DMS79 (cell line): ENCODE measurements at regions not wholly inside any gene's neighbourhood (a gene's known extent, or its start where the extent isn't known, plus 50 kb on each side); places are given as distances from the start of the nearest gene placed in this dataset.

ENCODE experiments used
- DNase-seq: peaks from one replicate; lab custom pipeline; 2025; lab: John Stamatoyannopoulos, UW

DNA sequence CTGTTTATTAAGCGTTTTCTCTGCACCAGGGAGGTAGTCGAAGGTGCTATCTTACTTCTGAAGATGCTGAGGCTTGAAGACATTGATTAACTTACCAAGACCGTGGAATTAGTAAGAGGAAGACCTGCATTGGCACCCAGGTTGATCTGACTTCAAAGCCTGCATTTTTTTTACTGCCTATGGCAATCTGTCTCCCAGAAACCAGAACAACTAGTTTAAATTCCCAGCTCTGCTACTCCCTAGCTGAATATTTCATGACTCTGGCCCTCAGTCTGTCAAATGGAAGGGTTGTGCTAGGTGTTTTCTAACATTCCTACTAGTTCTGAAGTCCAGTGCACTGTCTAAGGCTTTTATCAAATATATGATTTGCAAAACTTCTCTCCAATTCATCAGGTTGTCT is 52.0 kb upstream of the GRAMD1B start:
- no peak for DNase-seq

DNA sequence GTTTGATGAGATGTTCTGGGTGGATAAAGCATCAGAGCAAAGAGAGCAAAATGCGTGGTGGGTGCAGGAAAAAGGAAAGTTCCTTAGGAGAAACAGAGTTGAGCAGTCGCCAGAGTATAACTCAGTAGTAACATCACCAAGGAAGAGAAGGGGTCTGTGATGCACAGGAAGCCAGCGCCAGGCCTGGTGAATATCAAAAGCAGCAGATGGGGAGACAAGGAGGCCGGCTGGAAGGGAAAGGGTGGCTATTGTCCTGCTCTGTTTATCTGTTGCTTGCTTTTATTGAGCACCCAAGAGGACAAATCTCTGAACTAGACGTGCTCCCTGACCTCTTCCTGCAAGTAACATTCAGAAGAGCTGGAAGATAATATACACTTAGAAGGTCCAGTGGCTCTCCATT is 52.7 kb upstream of the GRAMD1B start:
- DNase-seq = no peak

DNA sequence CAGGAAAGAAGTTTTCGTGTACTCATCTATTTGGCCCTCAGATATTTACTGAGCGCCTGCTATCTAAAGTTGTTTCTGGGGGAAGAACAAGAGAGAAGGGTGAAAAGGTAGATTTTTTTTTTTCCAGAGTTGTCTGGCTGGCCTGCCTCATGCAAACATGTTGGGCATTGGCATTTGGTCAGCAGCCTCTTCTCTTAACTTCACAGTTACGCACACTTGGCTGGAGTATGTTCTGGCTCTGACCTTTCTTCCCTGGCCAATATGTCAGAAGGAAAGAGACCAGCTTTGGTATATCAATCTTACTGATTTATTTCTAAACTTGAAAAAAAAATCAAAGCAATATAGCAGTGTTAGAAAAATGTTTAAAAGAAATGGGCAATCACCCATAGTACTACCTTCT is 54.2 kb upstream of the GRAMD1B start:
- no peak for DNase-seq

DNA sequence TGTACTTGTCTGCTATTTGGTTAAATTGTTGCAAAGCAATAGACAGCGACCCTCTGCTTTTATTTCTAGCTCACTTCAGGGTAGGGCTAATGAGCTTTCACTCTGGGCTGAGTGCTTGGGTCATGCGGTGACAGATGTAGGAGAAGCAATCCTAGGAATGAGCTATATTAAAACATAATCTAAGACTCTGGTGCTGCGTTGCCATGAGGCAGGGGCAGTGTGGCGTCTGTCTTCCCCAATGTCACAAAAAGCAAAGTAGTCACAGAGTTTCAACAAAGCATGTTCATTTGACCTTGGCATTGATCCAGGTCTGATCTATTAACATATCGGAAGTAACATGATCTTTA is 55.5 kb upstream of the GRAMD1B start:
- no peak for DNase-seq

DNA sequence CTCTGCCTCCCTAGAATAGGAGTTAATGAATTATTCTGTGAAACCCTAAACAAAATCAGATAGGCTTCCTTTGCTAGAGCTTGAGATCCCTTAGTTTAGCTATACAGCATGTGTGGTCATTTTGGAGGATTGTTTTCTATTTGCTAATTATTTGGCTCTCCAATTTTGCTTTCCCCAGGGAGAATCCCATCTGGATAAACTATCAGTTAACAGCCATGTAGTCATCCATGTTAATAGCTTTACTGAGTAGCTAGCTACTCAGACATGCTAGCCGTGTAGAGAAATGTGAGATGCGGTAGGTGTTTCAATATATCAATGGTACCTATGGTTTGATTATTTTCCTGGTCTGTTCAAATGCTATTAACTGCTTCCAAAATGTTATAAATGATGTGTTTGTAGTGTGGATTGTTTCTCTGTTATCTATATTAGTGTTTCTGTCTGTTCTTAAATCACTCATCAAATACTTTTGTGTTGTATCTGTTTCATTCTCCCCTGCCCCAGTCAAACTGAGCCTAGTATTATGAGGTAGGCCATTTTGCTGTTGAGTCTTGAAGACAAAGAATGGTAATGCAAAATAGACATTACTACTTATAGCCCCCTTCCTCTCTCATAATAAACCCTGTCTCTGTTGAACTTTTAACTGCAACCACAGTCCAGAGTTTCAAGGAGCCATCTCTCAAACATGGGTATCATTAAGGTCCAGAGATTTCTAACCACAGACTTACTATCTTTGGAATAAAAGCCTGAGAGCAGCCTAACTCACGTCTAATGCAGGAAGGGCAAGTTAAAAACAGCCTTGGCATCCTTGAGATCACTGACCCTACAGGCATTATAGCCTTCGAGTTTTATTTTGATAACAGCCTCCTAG is 56.1 kb upstream of the GRAMD1B start:
- DNase-seq = no peak

DNA sequence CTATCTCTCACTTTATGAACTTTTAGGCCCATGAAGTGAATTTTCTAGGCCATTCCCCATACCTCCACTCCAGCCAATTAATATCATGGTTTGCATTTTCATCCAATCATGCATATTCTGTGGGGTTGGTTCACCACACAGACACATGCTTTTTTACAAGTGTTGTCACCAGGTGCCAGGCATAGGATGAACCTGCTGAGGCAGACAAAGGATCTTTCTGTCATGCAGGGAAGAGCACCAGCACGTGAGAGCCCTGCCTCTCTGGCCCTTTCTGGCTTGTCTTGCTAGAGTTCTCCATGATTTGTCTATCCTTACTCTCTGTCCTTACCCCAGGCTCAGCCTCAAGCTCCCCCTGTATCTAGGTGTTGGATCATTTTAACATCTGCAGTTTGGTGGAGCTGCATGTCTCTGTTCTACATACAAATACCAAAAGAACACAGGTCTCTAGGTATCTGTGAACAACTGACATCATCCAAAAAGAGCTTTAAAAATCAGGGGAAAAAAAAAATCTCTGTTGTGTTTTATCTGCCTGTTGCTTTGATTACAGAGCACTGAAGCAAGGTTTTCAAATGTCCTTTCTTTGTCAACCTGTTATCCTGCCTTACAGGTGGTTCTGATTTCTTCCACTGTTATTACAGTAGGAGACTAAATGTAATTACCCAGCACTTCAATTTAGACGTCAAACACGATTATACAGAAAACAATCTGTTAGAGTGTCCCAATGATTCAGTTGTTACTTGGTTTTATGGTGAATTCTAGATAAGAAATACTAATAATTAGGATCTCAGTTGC is 58.4 kb upstream of the GRAMD1B start:
- no peak for DNase-seq

DNA sequence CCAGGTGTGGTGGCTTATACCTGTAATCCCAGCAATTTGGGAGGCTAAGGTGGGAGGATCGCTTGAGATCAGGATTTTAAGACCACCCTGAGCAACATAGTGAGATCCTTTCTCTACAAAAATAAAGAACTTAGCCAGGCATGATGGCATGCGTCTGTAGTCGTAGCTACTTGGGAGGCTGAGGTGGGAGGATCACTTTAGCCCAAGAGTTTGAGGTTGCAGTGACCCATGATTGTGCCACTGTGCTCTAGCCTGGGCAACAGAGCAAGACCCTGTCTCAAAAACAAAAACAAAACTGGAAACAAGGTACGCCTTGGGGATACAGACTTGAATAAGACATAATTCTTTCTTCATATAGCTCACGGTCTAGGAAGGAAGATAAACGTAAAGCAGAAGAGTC is 63.1 kb upstream of the GRAMD1B start:
- no peak for DNase-seq

DNA sequence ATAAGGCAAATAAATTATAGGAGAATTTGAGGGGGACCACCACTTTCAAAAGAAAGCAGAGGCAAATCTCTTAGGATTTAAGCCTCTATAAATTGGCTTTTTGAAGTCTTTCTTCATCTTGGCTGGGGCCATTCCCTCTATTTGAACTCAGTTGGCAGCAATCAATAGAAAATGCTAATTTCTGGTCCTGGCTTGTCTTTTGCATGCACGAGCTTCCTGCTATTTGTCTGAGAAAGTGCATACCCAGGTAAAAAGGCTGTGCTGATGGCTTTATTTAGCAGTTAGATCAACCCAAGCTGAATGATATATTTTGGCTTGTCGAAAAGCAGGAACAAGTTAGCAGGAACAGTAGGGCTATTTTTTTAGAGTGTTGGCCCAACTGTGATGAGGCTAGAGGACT is 64.1 kb upstream of the GRAMD1B start:
- no peak for DNase-seq

DNA sequence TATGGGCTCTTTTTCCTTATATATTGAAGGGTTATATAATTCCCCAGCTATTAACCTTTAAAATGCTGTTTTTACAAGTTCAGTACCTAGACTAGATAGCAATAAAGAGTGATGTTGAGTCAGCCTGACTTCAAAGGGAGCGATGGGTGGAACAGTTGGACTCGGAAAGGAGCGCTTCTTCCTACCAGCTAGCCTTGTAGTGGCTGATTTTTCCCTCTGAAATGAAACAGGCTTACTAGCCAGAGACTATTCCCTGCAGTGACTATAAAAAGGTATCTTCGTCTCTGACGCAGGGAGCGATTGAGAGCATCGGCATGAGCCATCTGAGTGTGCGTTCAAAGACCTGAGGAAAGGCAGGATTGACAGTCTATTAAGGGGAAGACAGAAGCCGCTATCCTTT is 66.0 kb upstream of the GRAMD1B start:
- no peak for DNase-seq

DNA sequence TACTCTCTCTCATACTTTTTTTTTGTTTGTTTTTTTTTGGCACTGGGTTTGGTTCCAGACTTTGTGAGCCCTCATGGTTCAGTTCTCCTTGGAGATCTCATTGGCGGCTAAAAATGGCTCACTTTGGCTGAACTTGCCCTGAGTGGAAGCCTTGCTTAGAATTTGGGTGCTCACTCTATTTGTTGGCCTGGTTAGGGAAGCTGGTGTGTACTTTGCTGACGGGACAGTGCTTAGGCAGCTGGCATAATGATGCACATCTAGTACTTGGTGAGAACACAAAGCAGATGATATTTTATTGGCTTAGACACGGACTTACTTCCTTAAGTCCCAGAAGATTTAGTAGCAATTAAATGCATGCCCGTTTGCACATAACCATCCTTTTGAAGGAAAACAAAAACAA is 66.5 kb upstream of the GRAMD1B start:
- peak; percentile 85 for DNase-seq

DNA sequence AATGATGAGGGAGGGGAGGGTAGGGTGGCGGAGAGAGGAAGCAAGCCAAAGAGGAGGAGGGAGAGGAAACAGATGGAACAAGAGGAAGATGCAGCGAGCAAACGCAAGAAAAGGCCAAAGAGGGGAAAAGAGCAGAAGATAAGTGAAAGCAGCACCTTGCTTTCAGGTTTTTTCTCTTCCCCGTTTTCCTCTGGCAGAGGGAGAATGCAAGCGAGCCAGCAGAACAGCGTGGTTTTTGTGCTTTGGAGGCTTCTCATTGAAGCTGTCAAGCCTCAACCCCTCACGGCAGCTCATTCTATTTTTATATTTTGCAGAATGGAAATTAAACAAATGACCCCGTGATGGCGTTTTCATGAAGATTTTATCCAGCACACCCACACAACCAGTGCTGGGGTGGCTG is 67.1 kb upstream of the GRAMD1B start:
- no peak for DNase-seq

DNA sequence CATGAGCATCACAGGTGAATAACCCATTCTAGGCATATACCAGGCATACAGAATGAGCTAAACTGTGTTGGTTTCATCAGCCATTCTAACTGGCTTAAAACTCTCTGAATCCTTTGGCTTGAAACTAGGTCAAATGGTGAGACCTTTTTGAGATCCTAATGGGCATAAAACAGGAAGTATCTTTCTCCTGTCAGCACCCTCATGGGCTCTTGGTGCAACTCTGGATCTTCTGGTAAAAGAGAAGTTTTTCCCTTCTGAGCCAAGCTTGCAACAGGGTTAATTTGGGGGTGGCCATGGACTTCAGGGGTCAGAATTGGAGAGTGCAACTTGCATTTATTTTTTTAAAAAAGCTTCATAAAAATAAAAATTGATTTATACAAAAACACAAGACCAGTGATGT is 67.9 kb upstream of the GRAMD1B start:
- DNase-seq = no peak

DNA sequence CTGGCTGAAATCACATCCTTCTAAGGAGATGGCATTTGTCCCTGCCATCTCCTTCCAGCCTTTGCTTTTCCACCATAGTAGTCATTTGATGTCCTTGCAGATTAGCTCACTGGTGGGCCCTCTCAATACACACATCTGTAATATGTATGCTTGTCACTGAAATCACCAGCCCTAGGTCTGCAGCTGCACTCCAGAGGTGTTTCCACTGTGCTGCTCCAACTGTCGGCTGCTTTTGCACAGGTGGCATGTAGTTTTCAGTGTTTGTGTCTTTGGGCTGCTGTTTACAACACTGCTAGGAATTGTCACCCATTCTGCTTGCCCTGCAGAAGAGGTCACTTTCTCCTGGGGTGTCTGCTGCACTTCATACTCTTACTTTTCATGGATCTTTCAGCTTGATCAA is 69.0 kb upstream of the GRAMD1B start:
- no peak for DNase-seq

DNA sequence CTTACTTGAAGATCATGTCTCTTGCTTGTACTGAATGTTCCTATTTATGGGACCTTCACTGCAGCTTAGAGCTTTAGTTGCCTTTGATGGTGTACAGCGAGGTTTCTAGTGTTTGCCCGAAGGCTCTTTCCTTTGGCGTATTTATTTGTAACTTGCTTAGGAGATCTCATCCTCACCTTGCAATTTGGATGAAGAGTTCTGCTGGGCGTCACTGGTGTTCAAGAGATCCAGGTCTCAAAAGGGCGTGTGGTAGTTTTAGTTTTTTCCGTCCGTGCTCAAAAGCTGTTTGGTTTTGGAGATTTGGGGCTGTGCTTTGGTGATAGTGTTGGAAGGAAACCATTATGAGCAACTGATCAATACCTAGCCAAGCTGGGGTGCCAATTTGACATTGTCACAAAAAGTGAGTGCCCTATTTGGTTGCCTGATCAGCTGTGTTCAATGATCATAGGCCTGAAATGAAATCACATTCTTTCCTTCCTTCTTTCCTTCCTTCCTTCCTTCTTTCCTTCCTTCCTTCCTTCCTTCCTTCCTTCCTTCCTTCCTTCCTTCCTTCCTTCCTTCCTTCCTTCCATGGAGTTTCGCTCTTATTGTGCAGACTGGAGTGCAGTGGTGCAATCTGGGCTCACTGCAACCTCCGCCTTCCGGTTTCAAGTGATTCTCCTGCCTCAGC is 69.7 kb upstream of the GRAMD1B start:
- no peak for DNase-seq

DNA sequence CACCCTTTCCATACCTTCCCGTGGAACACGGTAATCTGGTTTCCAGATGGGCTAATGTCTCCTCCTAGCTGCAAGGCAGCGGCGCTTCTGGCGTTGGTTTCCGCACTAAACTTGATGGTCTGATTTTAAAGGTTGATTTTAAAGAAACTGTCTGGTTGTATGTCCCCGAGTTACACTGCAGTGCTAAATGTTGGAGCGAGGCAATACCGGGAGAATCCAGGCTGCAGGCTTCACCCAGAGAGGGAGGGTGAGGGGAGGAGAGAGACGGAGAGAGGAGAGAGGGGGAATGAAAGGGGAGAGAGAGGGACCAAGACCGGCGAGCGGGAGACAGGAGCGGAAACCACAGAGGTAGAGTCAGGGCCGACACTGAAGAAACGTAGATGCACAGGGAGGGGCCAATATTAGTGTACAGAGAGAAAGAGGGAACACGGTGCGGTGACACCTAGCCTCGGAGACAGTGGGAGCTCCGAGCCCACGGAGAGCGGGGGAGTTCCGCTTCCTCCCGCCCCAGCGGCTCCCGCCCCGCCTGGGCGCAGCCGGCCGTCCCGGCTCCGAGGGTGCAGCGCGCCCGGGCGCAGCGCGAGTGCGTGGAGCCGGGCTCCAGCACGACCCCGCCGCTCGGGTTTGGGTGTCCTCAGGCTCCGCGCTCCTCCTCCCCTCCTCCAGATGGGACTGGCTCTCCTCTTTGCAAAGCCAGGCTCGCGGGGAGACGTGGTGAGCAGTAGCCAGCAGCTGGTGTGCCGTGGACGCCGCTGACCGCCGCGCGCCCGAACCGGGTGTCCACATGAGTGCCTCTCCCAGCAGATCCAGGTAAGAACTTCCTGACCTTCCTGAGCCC is 71.9 kb upstream of the GRAMD1B start:
- peak; percentile 54 for DNase-seq

DNA sequence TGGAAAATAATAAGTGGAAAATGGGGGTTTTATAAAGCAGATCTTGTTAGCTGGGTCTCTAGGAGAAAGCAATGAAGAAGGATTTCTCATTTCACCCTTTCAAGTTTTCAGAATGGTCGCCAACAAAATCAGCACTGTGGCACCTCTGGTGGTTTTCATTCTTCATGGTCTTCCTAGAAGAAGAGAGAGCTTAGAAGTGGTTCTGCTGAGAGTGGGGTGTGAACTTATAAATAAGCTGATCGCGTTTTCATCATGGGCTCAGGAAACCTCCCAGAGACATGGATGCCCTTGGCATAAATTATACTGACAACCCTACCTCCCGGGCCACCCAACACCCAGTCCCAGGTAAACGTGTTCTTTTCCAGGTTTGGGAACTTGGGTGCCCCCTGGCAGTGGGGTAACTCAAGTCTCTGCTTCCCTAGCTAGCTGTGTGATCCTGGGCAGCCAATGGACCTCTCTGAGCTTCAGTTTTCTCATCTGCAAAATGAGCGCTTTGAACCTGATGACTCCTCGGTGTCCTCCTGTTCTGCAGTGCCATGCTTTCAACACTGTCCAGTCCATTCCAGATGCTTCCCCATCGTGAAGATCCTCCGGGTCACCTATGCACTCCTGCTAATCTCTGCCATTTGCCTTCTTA is 72.6 kb upstream of the GRAMD1B start:
- no peak for DNase-seq

DNA sequence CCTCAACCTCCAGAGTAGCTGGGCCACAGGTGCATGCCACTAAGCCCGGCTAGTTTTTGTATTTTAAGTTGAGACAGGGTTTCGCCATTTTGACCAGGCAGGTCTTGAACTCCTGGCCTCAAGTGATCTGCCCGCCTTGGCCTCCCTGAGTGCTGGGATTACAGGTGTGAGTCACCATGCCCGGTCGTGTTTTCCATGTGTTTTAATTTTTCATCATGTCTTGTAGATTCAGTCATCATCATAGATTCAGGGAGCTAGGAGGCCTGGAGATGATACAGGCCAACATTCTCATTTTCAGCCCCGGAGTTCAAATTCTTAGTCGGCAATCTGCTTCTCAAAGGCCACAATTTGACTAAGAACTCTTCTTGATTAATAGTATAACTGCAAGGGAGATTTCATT is 73.5 kb upstream of the GRAMD1B start:
- DNase-seq = no peak

DNA sequence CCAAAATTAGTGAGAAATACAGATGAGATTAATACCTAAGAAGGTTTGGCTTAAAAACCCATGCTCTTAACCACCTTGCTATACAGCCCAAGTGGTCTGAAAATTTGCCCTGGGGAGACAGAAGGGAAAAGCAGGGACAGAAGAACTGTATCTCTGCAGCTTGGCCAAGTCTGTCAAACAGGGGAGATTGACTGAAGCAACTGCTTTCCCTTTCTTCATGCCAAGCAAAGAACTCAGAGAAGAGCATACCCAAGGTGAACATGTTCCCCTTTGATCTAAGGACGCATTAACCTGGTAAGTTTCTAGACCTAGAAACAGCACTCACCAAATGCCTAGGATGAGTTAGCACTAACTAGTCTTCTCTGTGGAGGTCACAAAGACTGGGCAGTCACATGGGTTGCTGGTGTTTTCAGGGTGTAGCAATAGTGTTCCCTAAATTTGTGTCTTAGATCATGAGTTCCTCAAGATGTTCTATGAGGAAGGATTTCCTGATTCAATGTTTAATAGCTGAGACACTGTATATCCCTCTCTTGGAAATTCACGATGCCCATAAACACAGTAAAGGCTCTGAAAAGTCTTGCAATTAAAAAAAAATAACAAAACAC is 75.6 kb upstream of the GRAMD1B start:
- no peak for DNase-seq

DNA sequence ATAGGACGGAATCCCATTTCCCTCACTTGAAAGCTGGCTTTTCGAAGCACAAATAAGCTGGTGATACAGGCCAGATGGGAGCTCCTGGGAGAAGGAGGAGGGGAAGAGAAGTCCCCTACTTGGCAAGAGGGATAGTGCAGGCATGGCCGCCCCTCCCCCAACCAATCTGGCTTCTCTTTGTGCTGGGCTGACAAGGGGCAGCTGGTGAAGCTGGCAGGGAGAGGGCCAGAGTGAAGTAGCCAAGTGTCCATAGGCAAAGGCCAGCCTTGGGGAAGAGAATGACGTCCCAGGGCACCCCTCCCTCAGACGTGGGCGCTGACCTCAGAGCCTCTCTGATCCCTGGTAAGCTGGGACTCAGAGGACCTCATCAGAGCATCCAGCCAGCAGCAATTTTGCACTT is 78.7 kb upstream of the GRAMD1B start:
- no peak for DNase-seq

DNA sequence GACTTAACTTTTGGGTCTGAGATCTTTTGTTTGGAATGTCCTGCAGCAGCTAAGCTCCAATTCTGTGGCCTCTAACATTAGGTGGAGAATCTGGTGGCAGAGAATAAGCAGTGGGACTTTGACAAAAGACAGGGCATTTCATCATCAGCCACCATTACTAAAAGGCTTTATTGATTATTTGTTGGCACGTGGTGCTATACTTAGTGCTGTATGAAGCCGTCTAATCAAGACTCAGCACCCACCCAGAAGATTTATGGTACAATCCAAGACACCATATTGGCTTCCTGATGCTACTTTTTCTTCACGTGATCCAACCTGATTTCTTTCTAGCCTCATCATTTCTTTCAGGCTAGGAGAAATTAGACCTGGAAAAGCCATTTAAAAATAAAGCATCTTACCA is 80.7 kb upstream of the GRAMD1B start:
- no peak for DNase-seq

DNA sequence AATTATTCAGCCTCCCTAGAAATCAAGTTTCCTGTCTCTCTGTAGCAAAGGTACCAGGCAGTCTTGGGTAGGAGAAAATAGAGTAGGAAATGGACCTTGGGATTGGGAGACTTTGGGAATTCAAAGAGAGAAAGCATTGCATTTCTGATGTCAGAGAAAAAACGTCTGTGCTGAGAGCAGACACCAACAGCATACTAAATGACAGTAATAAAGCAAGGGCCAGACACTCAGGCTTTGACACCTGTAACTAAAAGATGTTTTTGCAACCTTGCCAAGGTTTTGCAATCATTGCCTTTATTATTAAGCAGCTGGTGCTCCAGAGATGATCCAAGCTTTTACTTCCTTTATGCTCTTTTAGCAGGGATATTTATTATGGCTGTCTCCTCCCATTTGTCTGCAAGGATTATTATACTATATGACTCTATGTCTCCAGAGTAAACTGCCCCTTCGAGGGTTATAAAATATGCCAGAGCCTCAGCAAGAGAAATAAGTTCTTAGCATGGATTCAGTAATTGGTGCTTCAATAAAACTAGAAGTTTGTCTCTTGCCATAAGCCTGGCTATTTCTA is 85.2 kb upstream of the GRAMD1B start:
- no peak for DNase-seq
